HG02981 (cell line): ENCODE measurements at regions not wholly inside any gene's neighbourhood (a gene's known extent, or its start where the extent isn't known, plus 50 kb on each side); places are given as distances from the start of the nearest gene placed in this dataset.

ENCODE experiments used
- ATAC-seq: cut with Tn5 transposase; IDR thresholded peaks from one replicate; pipeline ENCODE4 v1.9.1; 2021; ENCODE audit warnings: mild to moderate bottlenecking, moderate library complexity; ENCODE audit not compliant: unreplicated experiment

- peak; percentile 47 for ATAC-seq
Observed at GRCh38 chr1:116262207-116262994, 110.6 kb upstream of the ATP1A1 start.

- ATAC-seq: no peak
Observed at GRCh38 chr1:116262995-116263385, 110.1 kb upstream of the ATP1A1 start.

- ATAC-seq: no peak
Observed at GRCh38 chr1:116265931-116266863, 106.8 kb upstream of the ATP1A1 start.

GRCh38 chr1:116266864-116267212 lies 106.2 kb upstream of the ATP1A1 start:
- no peak for ATAC-seq

GRCh38 chr1:116268211-116268610 lies 104.8 kb upstream of the ATP1A1 start:
- no peak for ATAC-seq

GRCh38 chr1:116270316-116271057 lies 102.6 kb upstream of the ATP1A1 start:
- ATAC-seq: no peak

GRCh38 chr1:116273042-116273783 lies 99.8 kb upstream of the ATP1A1 start:
- no peak for ATAC-seq

- no peak for ATAC-seq
Observed at GRCh38 chr1:116276532-116276931, 96.5 kb upstream of the ATP1A1 start.

- no peak for ATAC-seq
Observed at GRCh38 chr1:116277840-116278540, 95.1 kb upstream of the ATP1A1 start.

- no peak for ATAC-seq
Observed at GRCh38 chr1:116278541-116278866, 94.5 kb upstream of the ATP1A1 start.

- ATAC-seq: no peak
Observed at GRCh38 chr1:116279715-116280114, 93.3 kb upstream of the ATP1A1 start.

- no peak for ATAC-seq
Observed at GRCh38 chr1:116284819-116285390, 88.1 kb upstream of the ATP1A1 start.

- ATAC-seq: no peak
Observed at GRCh38 chr1:116286541-116286971, 86.5 kb upstream of the ATP1A1 start.

- no peak for ATAC-seq
Observed at GRCh38 chr1:116287341-116288200, 85.5 kb upstream of the ATP1A1 start.

- ATAC-seq: peak; percentile 87
Observed at GRCh38 chr1:116288201-116288598, 84.8 kb upstream of the ATP1A1 start.

- no peak for ATAC-seq
Observed at GRCh38 chr1:116289193-116289592, 83.9 kb upstream of the ATP1A1 start.

- ATAC-seq: no peak
Observed at GRCh38 chr1:116290085-116290705, 82.8 kb upstream of the ATP1A1 start.

- no peak for ATAC-seq
Observed at GRCh38 chr1:116291024-116291423, 82.0 kb upstream of the ATP1A1 start.
